Skeletal muscle tissue (tissue), 3 donors: ENCODE measurements at regions not wholly inside any gene's neighbourhood (a gene's known extent, or its start where the extent isn't known, plus 50 kb on each side); places are given as distances from the start of the nearest gene placed in this dataset.
"Not testable (repeated sequence)": the region's sequence is repeated elsewhere in the genome, so short reads cannot be mapped to it uniquely, and the experiment has no call there.

ENCODE experiments used
- H3K27ac ChIP-seq: one replicate; pipeline ENCODE4 v1.7.0; 2013; ENCODE audit warnings: mild to moderate bottlenecking, low read depth, low read length, inconsistent platforms
- H3K27me3 ChIP-seq, 3 donors: one replicate each; pipeline ENCODE4 v1.7.0; 2013; ENCODE audit warnings: low read length in 3 of 3; ENCODE audit not compliant: control insufficient read depth in 3 of 3, insufficient read depth in 3 of 3
- H3K36me3 ChIP-seq, 3 donors: one replicate each; pipeline ENCODE4 v1.7.0; 2013; ENCODE audit warnings: low read length in 3 of 3; ENCODE audit not compliant: control insufficient read depth in 3 of 3, insufficient read depth in 3 of 3
- H3K4me1 ChIP-seq, 3 donors: one replicate each; pipeline ENCODE4 v1.7.0; 2013; ENCODE audit warnings: low read length in 3 of 3, mild to moderate bottlenecking in 3 of 3; ENCODE audit not compliant: control insufficient read depth in 3 of 3, insufficient read depth in 3 of 3
- H3K4me3 ChIP-seq, 3 donors: one replicate each; pipeline ENCODE4 v1.7.0; 2013; ENCODE audit warnings: low read length in 3 of 3
- H3K9ac ChIP-seq, 3 donors: one replicate each; pipeline ENCODE4 v1.7.0; 2013; ENCODE audit warnings: low read length in 3 of 3, mild to moderate bottlenecking in 3 of 3, moderate library complexity in 2 of 3, low read depth in 1 of 3
- H3K9me3 ChIP-seq, 3 donors: one replicate each; pipeline ENCODE4 v1.7.0; 2013; ENCODE audit warnings: low read length in 3 of 3; ENCODE audit not compliant: control insufficient read depth in 3 of 3
- donor health status: Osteomylitis.

- Histone ChIP-seq H3K27ac (no peak overlapping the region), H3K4me1 (no peaks in the 10 kb centered on the region), H3K9me3 (no peaks in the 10 kb centered on the region), H3K36me3 (no peaks in the 10 kb centered on the region), H3K27me3 (no peaks in the 10 kb centered on the region), H3K4me3 (no peak overlapping the region), H3K9ac (no peak overlapping the region)
Measured at GRCh38 chr20:19121463-19121862, 91.0 kb upstream of the SLC24A3 start.

GRCh38 chr20:19121916-19122315 is 90.5 kb upstream of the SLC24A3 start:
- no peaks in the 10 kb centered on the region for H3K9me3 ChIP-seq
- H3K4me3 ChIP-seq = no peak overlapping the region

GRCh38 chr20:19122395-19122794 is 90.0 kb upstream of the SLC24A3 start:
- Histone ChIP-seq H3K4me1 (no peaks in the 10 kb centered on the region), H3K27me3 (no peaks in the 10 kb centered on the region), H3K9me3 (no peaks in the 10 kb centered on the region)

More at GRCh38 chr20:19121916-19122315, 90.5 kb upstream of the SLC24A3 start:
- no peak overlapping the region for H3K27ac ChIP-seq
- no peaks in the 10 kb centered on the region for H3K4me1 ChIP-seq
- H3K36me3 ChIP-seq = no peaks in the 10 kb centered on the region
- no peak overlapping the region for H3K9ac ChIP-seq
- H3K27me3 ChIP-seq = no peaks in the 10 kb centered on the region

GRCh38 chr20:19125508-19125907 is 86.9 kb upstream of the SLC24A3 start:
- Histone ChIP-seq H3K36me3 (no peaks in the 10 kb centered on the region), H3K9me3 (no peaks in the 10 kb centered on the region)

More at GRCh38 chr20:19122395-19122794, 90.0 kb upstream of the SLC24A3 start:
- no peak overlapping the region for H3K9ac ChIP-seq
- H3K4me3 ChIP-seq = no peak overlapping the region
- no peak overlapping the region for H3K27ac ChIP-seq
- H3K36me3 ChIP-seq = no peaks in the 10 kb centered on the region

GRCh38 chr20:19129306-19129705 is 83.1 kb upstream of the SLC24A3 start:
- peaks cover 0 to 2% (median 0%) of the 10 kb centered on the region in 3 donors for H3K4me1 ChIP-seq

More at GRCh38 chr20:19125508-19125907, 86.9 kb upstream of the SLC24A3 start:
- H3K9ac ChIP-seq = no peak overlapping the region
- H3K4me3 ChIP-seq = no peak overlapping the region
- no peaks in the 10 kb centered on the region for H3K27me3 ChIP-seq
- no peaks in the 10 kb centered on the region for H3K4me1 ChIP-seq
- no peak overlapping the region for H3K27ac ChIP-seq

GRCh38 chr20:19129976-19130612 is 82.3 kb upstream of the SLC24A3 start:
- Histone ChIP-seq H3K9me3 (no peaks in the 10 kb centered on the region), H3K27me3 (no peaks in the 10 kb centered on the region), H3K4me1 (peaks cover 0 to 2% (median 0%) of the 10 kb centered on the region in 3 donors), H3K36me3 (no peaks in the 10 kb centered on the region), H3K9ac (no peak overlapping the region), H3K27ac (no peak overlapping the region), H3K4me3 (no peak overlapping the region)

More at GRCh38 chr20:19129306-19129705, 83.1 kb upstream of the SLC24A3 start:
- no peaks in the 10 kb centered on the region for H3K9me3 ChIP-seq
- no peak overlapping the region for H3K27ac ChIP-seq
- H3K27me3 ChIP-seq = no peaks in the 10 kb centered on the region
- no peak overlapping the region for H3K9ac ChIP-seq
- H3K4me3 ChIP-seq = no peak overlapping the region
- no peaks in the 10 kb centered on the region for H3K36me3 ChIP-seq

- H3K4me3 ChIP-seq = no peak overlapping the region
- H3K36me3 ChIP-seq = no peaks in the 10 kb centered on the region
- peaks cover 0 to 2% (median 0%) of the 10 kb centered on the region in 3 donors for H3K4me1 ChIP-seq
- H3K9ac ChIP-seq = no peak overlapping the region
- no peaks in the 10 kb centered on the region for H3K27me3 ChIP-seq
- H3K9me3 ChIP-seq = peaks cover 0 to 3% (median 0%) of the 10 kb centered on the region in 3 donors
- H3K27ac ChIP-seq = no peak overlapping the region
Measured at GRCh38 chr20:19130613-19130984, 81.8 kb upstream of the SLC24A3 start.

GRCh38 chr20:19137641-19138040 is 74.8 kb upstream of the SLC24A3 start:
- H3K4me1 ChIP-seq = no peaks in the 10 kb centered on the region
- no peak overlapping the region for H3K4me3 ChIP-seq
- H3K9ac ChIP-seq = no peak overlapping the region
- H3K9me3 ChIP-seq = peaks cover 0 to 4% (median 0%) of the 10 kb centered on the region in 3 donors
- no peaks in the 10 kb centered on the region for H3K36me3 ChIP-seq
- no peaks in the 10 kb centered on the region for H3K27me3 ChIP-seq
- no peak overlapping the region for H3K27ac ChIP-seq

GRCh38 chr20:19138758-19139157 is 73.7 kb upstream of the SLC24A3 start:
- Histone ChIP-seq H3K4me1 (no peaks in the 10 kb centered on the region), H3K27ac (no peak overlapping the region), H3K9me3 (peaks cover 0 to 4% (median 0%) of the 10 kb centered on the region in 3 donors), H3K9ac (no peak overlapping the region), H3K4me3 (no peak overlapping the region), H3K27me3 (no peaks in the 10 kb centered on the region), H3K36me3 (no peaks in the 10 kb centered on the region)

- not testable (repeated sequence) for H3K27ac ChIP-seq, H3K36me3 ChIP-seq, H3K4me3 ChIP-seq, H3K9me3 ChIP-seq, H3K9ac ChIP-seq, H3K27me3 ChIP-seq, H3K4me1 ChIP-seq
Measured at GRCh38 chr20:19139584-19139983, 72.9 kb upstream of the SLC24A3 start.
